ENCODE measurements at regions not wholly inside any gene's neighbourhood (a gene's known extent, or its start where the extent isn't known, plus 50 kb on each side); places are given as distances from the start of the nearest gene placed in this dataset.
"Not testable (repeated sequence)": the region's sequence is repeated elsewhere in the genome, so short reads cannot be mapped to it uniquely, and the experiment has no call there.

- Histone ChIP-seq H3K36me3 (no peaks in the 10 kb centered on the region), H3K27me3 (ENCODE audit: low read depth) (peaks cover 4% of the 10 kb centered on the region), H3K27ac (no peak overlapping the region), H3K9me3 (no peaks in the 10 kb centered on the region), H3K4me1 (no peaks in the 10 kb centered on the region), H3K4me3 (no peak overlapping the region)
- intact Hi-C loops (cut with DNase I): no loop called here
- ATAC-seq (no peak), DNase-seq (no peak)
- TF ChIP-seq CTCF (IDR thresholded peaks at IDR 0.05): no peak
Measured at GRCh38 chr11:36743039-36743438, 145.0 kb upstream of the RAG2 start.

GRCh38 chr11:36741515-36741914, 143.5 kb upstream of the RAG2 start:
- H3K4me1 ChIP-seq: no peaks in the 10 kb centered on the region
- no peak for TF ChIP-seq CTCF (IDR thresholded peaks at IDR 0.05)
- no peak overlapping the region for H3K27ac ChIP-seq
- H3K9me3 ChIP-seq: no peaks in the 10 kb centered on the region
- no peak overlapping the region for H3K4me3 ChIP-seq
- ATAC-seq (no peak), DNase-seq (no peak)
- intact Hi-C loops (cut with DNase I): no loop called here
- no peaks in the 10 kb centered on the region for H3K36me3 ChIP-seq
- peaks cover 6% of the 10 kb centered on the region for H3K27me3 ChIP-seq (ENCODE audit: low read depth)

GRCh38 chr11:36738292-36738861, 140.3 kb upstream of the RAG2 start:
- no peaks in the 10 kb centered on the region for H3K36me3 ChIP-seq
- H3K27ac ChIP-seq: no peak overlapping the region
- ATAC-seq (no peak), DNase-seq (no peak)
- no peaks in the 10 kb centered on the region for H3K4me1 ChIP-seq
- H3K27me3 ChIP-seq (ENCODE audit: low read depth): peaks cover 4% of the 10 kb centered on the region
- TF ChIP-seq CTCF (IDR thresholded peaks at IDR 0.05): no peak
- H3K4me3 ChIP-seq: no peak overlapping the region
- H3K9me3 ChIP-seq: no peaks in the 10 kb centered on the region
- intact Hi-C loops (cut with DNase I): no loop called here

GRCh38 chr11:36736103-36736502, 138.1 kb upstream of the RAG2 start:
- TF ChIP-seq CTCF (IDR thresholded peaks at IDR 0.05): no peak
- Histone ChIP-seq H3K27me3 (ENCODE audit: low read depth) (peaks cover 4% of the 10 kb centered on the region), H3K4me3 (no peak overlapping the region), H3K27ac (no peak overlapping the region), H3K9me3 (no peaks in the 10 kb centered on the region), H3K4me1 (no peaks in the 10 kb centered on the region), H3K36me3 (no peaks in the 10 kb centered on the region)
- intact Hi-C loops (cut with DNase I): no loop called here
- ATAC-seq (no peak), DNase-seq (no peak)

GRCh38 chr11:36733721-36734120, 135.7 kb upstream of the RAG2 start:
- H3K4me3 ChIP-seq; H3K36me3 ChIP-seq; H3K27ac ChIP-seq; H3K4me1 ChIP-seq; H3K9me3 ChIP-seq; ATAC-seq; H3K27me3 ChIP-seq (ENCODE audit: low read depth); intact Hi-C loops (cut with DNase I); DNase-seq: not testable (repeated sequence)

GRCh38 chr11:36730761-36731160, 132.7 kb upstream of the RAG2 start:
- no peaks in the 10 kb centered on the region for H3K27me3 ChIP-seq (ENCODE audit: low read depth)
- no peak overlapping the region for H3K27ac ChIP-seq
- ATAC-seq: no peak
- no peaks in the 10 kb centered on the region for H3K4me1 ChIP-seq
- H3K9me3 ChIP-seq: no peaks in the 10 kb centered on the region
- H3K36me3 ChIP-seq: no peaks in the 10 kb centered on the region
- intact Hi-C loops (cut with DNase I): no loop called here
- no peak for DNase-seq
- H3K4me3 ChIP-seq: no peak overlapping the region
- TF ChIP-seq CTCF (IDR thresholded peaks at IDR 0.05): no peak
